Gastroesophageal sphincter (tissue), 4 donors: ENCODE measurements at regions not wholly inside any gene's neighbourhood (a gene's known extent, or its start where the extent isn't known, plus 50 kb on each side); places are given as distances from the start of the nearest gene placed in this dataset.

Experiments
- ATAC-seq: fragments of 150-250 bp; one replicate; pipeline ENCODE4 v1.9.1; 2016; ENCODE audit warnings: mild to moderate bottlenecking, moderate library complexity
- H3K27ac ChIP-seq, 4 donors: fragments of 200-600 bp; sonication (generic) in 3 of 4; 1 replicate in 3 of 4; 2 replicates in 1 of 4; pipeline ENCODE4 v1.5.1; 2016 to 2019
- H3K27me3 ChIP-seq: fragments of 200-600 bp; sonication (generic); one replicate; pipeline ENCODE4 v1.5.1; 2019
- H3K36me3 ChIP-seq, 2 donors: fragments of 200-600 bp; sonication (generic); one replicate each; pipeline ENCODE4 v1.5.1; 2019; ENCODE audit warnings: control low read depth in 1 of 2
- H3K4me1 ChIP-seq, 3 donors: fragments of 200-600 bp; sonication (generic); 1 replicate in 2 of 3; 2 replicates in 1 of 3; pipeline ENCODE4 v1.5.1; 2016 to 2019; ENCODE audit warnings: control low read depth in 2 of 3
- H3K4me3 ChIP-seq, 2 donors: fragments of 200-600 bp; sonication (generic); one replicate each; pipeline ENCODE4 v1.5.1; 2019; ENCODE audit warnings: mild to moderate bottlenecking in 1 of 2, moderate library complexity in 1 of 2
- H3K9me3 ChIP-seq, 3 donors: fragments of 200-600 bp; sonication (generic); one replicate each; pipeline ENCODE4 v1.5.1; 2017 to 2019; ENCODE audit warnings: control low read depth in 2 of 3
- CTCF ChIP-seq, 4 experiments: fragments of 200-600 bp in 2 of 4; fragments of 450-650 bp in 2 of 4; sonication (generic) in 1 of 4; IDR thresholded peaks; one replicate each; pipeline ENCODE4 v1.5.1; 2017 to 2019; ENCODE audit warnings: antibody characterized with exemption in 4 of 4, mild to moderate bottlenecking in 2 of 4, moderate library complexity in 2 of 4
- EP300 ChIP-seq: sonication (generic); formaldehyde crosslinking; IDR thresholded peaks from one replicate; pipeline ENCODE4 v1.6.1; 2017; ENCODE audit warnings: antibody characterized with exemption, mild to moderate bottlenecking
- POLR2A ChIP-seq, 2 donors: fragments of 450-650 bp; IDR thresholded peaks; one replicate each; pipeline ENCODE4 v1.6.1; 2017; ENCODE audit warnings: antibody characterized with exemption in 2 of 2, mild to moderate bottlenecking in 2 of 2, moderate library complexity in 1 of 2
- POLR2AphosphoS5 ChIP-seq: sonication (generic); formaldehyde crosslinking; IDR thresholded peaks from one replicate; pipeline ENCODE4 v1.6.1; 2017; ENCODE audit warnings: antibody characterized with exemption
- WGBS, 2 donors: methylation state at CpG; one replicate each; pipeline ENCODE4 v1.1.5; 2018; ENCODE audit warnings: low coverage in 1 of 2; 5-methylcytosine and 5-hydroxymethylcytosine counted together

- no peak for ATAC-seq
- 43% methylated on average over 1 of the region's 9 CpGs; no CpG with 5 or more reads in 1 of the 2 donors for WGBS, 2 donors
- H3K4me3 ChIP-seq: no peak overlapping the region
- H3K9me3 ChIP-seq: no peaks in the 10 kb centered on the region
- peaks cover 0 to 10% (median 0%) of the 10 kb centered on the region in 3 donors for H3K4me1 ChIP-seq
- no peak overlapping the region for H3K27ac ChIP-seq
- no peaks in the 10 kb centered on the region for H3K36me3 ChIP-seq
- peaks cover 92% of the 10 kb centered on the region for H3K27me3 ChIP-seq
- TF ChIP-seq EP300 (no peak), POLR2AphosphoS5 (no peak), POLR2A (IDR thresholded peaks at IDR 0.05) (no peak), CTCF (IDR thresholded peaks at IDR 0.05) (no peak)
Measured at GRCh38 chr10:100669616-100670015, 75.8 kb upstream of the PAX2 start.

- no peaks in the 10 kb centered on the region for H3K9me3 ChIP-seq
- H3K4me3 ChIP-seq: no peak overlapping the region
- WGBS, 2 donors: 23 to 42% methylated on average over 2 to 6 of the region's 6 CpGs
- H3K36me3 ChIP-seq: no peaks in the 10 kb centered on the region
- TF ChIP-seq CTCF (IDR thresholded peaks at IDR 0.05) (no peak), POLR2AphosphoS5 (no peak), POLR2A (IDR thresholded peaks at IDR 0.05) (no peak)
- no peak for ATAC-seq
- H3K4me1 ChIP-seq: peaks cover 0 to 10% (median 0%) of the 10 kb centered on the region in 3 donors
- H3K27ac ChIP-seq: no peak overlapping the region
- H3K27me3 ChIP-seq: peaks cover 95% of the 10 kb centered on the region
Measured at GRCh38 chr10:100670368-100670767, 75.0 kb upstream of the PAX2 start.

GRCh38 chr10:100670828-100671479 lies 74.4 kb upstream of the PAX2 start:
- ATAC-seq: no peak
- peak in 3 of 4 experiments; percentile 48 to 77 (median 53) for TF ChIP-seq CTCF (IDR thresholded peaks at IDR 0.05)
- no peak for TF ChIP-seq POLR2A (IDR thresholded peaks at IDR 0.05)
- WGBS, 2 donors: 0% methylated on average over 1 to 3 of the region's 54 CpGs

GRCh38 chr10:100672199-100672598 lies 73.2 kb upstream of the PAX2 start:
- TF ChIP-seq POLR2A (IDR thresholded peaks at IDR 0.05) (no peak), CTCF (IDR thresholded peaks at IDR 0.05) (no peak), POLR2AphosphoS5 (no peak)
- no peak for ATAC-seq
- Histone ChIP-seq H3K9me3 (no peaks in the 10 kb centered on the region), H3K27ac (no peak overlapping the region), H3K36me3 (no peaks in the 10 kb centered on the region), H3K27me3 (peaks cover 96% of the 10 kb centered on the region), H3K4me3 (no peak overlapping the region), H3K4me1 (peaks cover 0 to 10% (median 0%) of the 10 kb centered on the region in 3 donors)
- WGBS, 2 donors: 67 to 80% methylated on average over 2 to 3 of the region's 3 CpGs

More at GRCh38 chr10:100670828-100671479, 74.4 kb upstream of the PAX2 start:
- peaks cover 0 to 10% (median 0%) of the 10 kb centered on the region in 3 donors for H3K4me1 ChIP-seq
- no peak overlapping the region for H3K27ac ChIP-seq
- H3K4me3 ChIP-seq: no peak overlapping the region
- H3K36me3 ChIP-seq: no peaks in the 10 kb centered on the region
- no peaks in the 10 kb centered on the region for H3K9me3 ChIP-seq
- peaks cover 100% of the 10 kb centered on the region for H3K27me3 ChIP-seq

- Histone ChIP-seq H3K4me1 (peaks cover 0 to 7% (median 3%) of the 10 kb centered on the region in 3 donors), H3K36me3 (no peaks in the 10 kb centered on the region), H3K9me3 (no peaks in the 10 kb centered on the region), H3K4me3 (no peak overlapping the region), H3K27me3 (peaks cover 96% of the 10 kb centered on the region), H3K27ac (no peak overlapping the region)
- WGBS, 2 donors: 71 to 73% methylated on average over 2 to 5 of the region's 6 CpGs
- ATAC-seq: no peak
- TF ChIP-seq EP300 (no peak), POLR2AphosphoS5 (no peak), CTCF (IDR thresholded peaks at IDR 0.05) (no peak), POLR2A (IDR thresholded peaks at IDR 0.05) (no peak)
Measured at GRCh38 chr10:100677290-100677945, 68.0 kb upstream of the PAX2 start.
